H9 (cell line): ENCODE measurements at regions not wholly inside any gene's neighbourhood (a gene's known extent, or its start where the extent isn't known, plus 50 kb on each side); places are given as distances from the start of the nearest gene placed in this dataset.
A peak's percentile ranks its signal among the peaks of the same experiment; 100 is the strongest.

ENCODE experiments used
- DNase-seq: peaks from one replicate; pipeline ENCODE4 v3.0.0-alpha.2; 2017
- H2AFZ ChIP-seq: one replicate; pipeline ENCODE4 v1.6.1; 2013; ENCODE audit warnings: mild to moderate bottlenecking, low read length, control low read depth, moderate library complexity
- H2AK5ac ChIP-seq: 2 replicates; pipeline ENCODE4 v1.6.1; 2013; ENCODE audit warnings: low read length, control low read depth, mixed read lengths; ENCODE audit not compliant: insufficient read length
- H2BK120ac ChIP-seq: one replicate; pipeline ENCODE4 v1.6.1; 2013; ENCODE audit warnings: low read depth, mild to moderate bottlenecking, low read length, control low read depth, inconsistent platforms; ENCODE audit not compliant: poor library complexity, severe bottlenecking
- H2BK12ac ChIP-seq: 2 replicates; pipeline ENCODE4 v1.6.1; 2013; ENCODE audit warnings: low read length, control low read depth, mixed read lengths, low read depth; ENCODE audit not compliant: insufficient read length
- H2BK15ac ChIP-seq: 2 replicates; pipeline ENCODE4 v1.6.1; 2013; ENCODE audit warnings: low read depth, low read length, control low read depth
- H2BK20ac ChIP-seq: one replicate; pipeline ENCODE4 v1.6.1; 2013; ENCODE audit warnings: low read depth, mild to moderate bottlenecking, low read length, control low read depth, inconsistent platforms; ENCODE audit not compliant: poor library complexity, severe bottlenecking
- H2BK5ac ChIP-seq: 2 replicates; pipeline ENCODE4 v1.6.1; 2013; ENCODE audit warnings: low read length, control low read depth, mixed read lengths; ENCODE audit not compliant: insufficient read length
- H3K14ac ChIP-seq: 2 replicates; pipeline ENCODE4 v1.6.1; 2013; ENCODE audit warnings: low read length, control low read depth; ENCODE audit not compliant: insufficient read depth
- H3K18ac ChIP-seq: 2 replicates; pipeline ENCODE4 v1.6.1; 2013; ENCODE audit warnings: low read depth, mild to moderate bottlenecking, mixed read lengths, low read length, control low read depth; ENCODE audit not compliant: insufficient read length
- H3K23ac ChIP-seq: 2 replicates; pipeline ENCODE4 v1.6.1; 2013; ENCODE audit warnings: low read length, control low read depth, mixed read lengths, low read depth; ENCODE audit not compliant: insufficient read length
- H3K23me2 ChIP-seq: 2 replicates; pipeline ENCODE4 v1.6.1; 2013; ENCODE audit warnings: low read depth, mild to moderate bottlenecking, mixed read lengths, low read length, control low read depth; ENCODE audit not compliant: insufficient read length, poor library complexity, severe bottlenecking
- H3K27ac ChIP-seq: 2 replicates; pipeline ENCODE4 v1.5.1; 2013; ENCODE audit warnings: low read length, control low read depth, mixed read lengths, low read depth; ENCODE audit not compliant: insufficient read length
- H3K27me3 ChIP-seq: 2 replicates; pipeline ENCODE4 v1.6.1; 2013; ENCODE audit warnings: low read length, control low read depth, inconsistent platforms; ENCODE audit not compliant: insufficient read depth
- H3K4ac ChIP-seq: 2 replicates; pipeline ENCODE4 v1.6.1; 2013; ENCODE audit warnings: low read depth, mild to moderate bottlenecking, control low read depth, inconsistent platforms, low read length, moderate library complexity
- H3K4me1 ChIP-seq: 2 replicates; pipeline ENCODE4 v1.6.1; 2013; ENCODE audit warnings: low read length, control low read depth, inconsistent platforms; ENCODE audit not compliant: insufficient read depth
- H3K4me2 ChIP-seq: 2 replicates; pipeline ENCODE4 v1.6.1; 2013; ENCODE audit warnings: low read length, control low read depth, mixed read lengths; ENCODE audit not compliant: insufficient read length, insufficient read depth
- H3K56ac ChIP-seq: 2 replicates; pipeline ENCODE4 v1.6.1; 2013; ENCODE audit warnings: low read depth, mild to moderate bottlenecking, mixed read lengths, low read length, control low read depth; ENCODE audit not compliant: insufficient read length
- H3K79me1 ChIP-seq: 2 replicates; pipeline ENCODE4 v1.6.1; 2013; ENCODE audit warnings: low read depth, mild to moderate bottlenecking, moderate library complexity, low read length, control low read depth, inconsistent platforms; ENCODE audit not compliant: insufficient read depth, poor library complexity, severe bottlenecking
- H3K79me2 ChIP-seq: 2 replicates; pipeline ENCODE4 v1.6.1; 2013; ENCODE audit warnings: low read length, control low read depth, inconsistent platforms; ENCODE audit not compliant: insufficient read depth
- H3K9ac ChIP-seq: 2 replicates; pipeline ENCODE4 v1.6.1; 2013; ENCODE audit warnings: low read length, control low read depth, mixed read lengths; ENCODE audit not compliant: insufficient read length; ENCODE audit errors: extremely low read depth
- H3K9me3 ChIP-seq: one replicate; pipeline ENCODE4 v1.6.1; 2013; ENCODE audit warnings: low read depth, low read length, inconsistent platforms; ENCODE audit not compliant: control insufficient read depth
- H3T11ph ChIP-seq: one replicate; pipeline ENCODE4 v1.6.1; 2013; ENCODE audit warnings: mild to moderate bottlenecking, low read length, control low read depth, inconsistent platforms
- H4K20me1 ChIP-seq: one replicate; pipeline ENCODE4 v1.6.1; 2013; ENCODE audit not compliant: control insufficient read depth, insufficient read length, insufficient read depth
- H4K5ac ChIP-seq: 2 replicates; pipeline ENCODE4 v1.6.1; 2013; ENCODE audit warnings: low read depth, mild to moderate bottlenecking, mixed read lengths, low read length, control low read depth; ENCODE audit not compliant: insufficient read length
- H4K8ac ChIP-seq: replicated peaks from 2 replicates; pipeline ENCODE4 v1.6.1; 2013; ENCODE audit warnings: low read length, control low read depth, mixed read lengths, low read depth; ENCODE audit not compliant: insufficient read length
- H4K91ac ChIP-seq: 2 replicates; pipeline ENCODE4 v1.6.1; 2013; ENCODE audit warnings: low read depth, mild to moderate bottlenecking, moderate library complexity, mixed read lengths, low read length, control low read depth; ENCODE audit not compliant: insufficient read length
- H3K27ac Mint-ChIP-seq, 3 experiments: 2 replicates in 2 of 3; 3 replicates in 1 of 3; pipeline ENCODE4 v1.8.0; 2020 to 2021; ENCODE audit warnings: mixed read lengths in 3 of 3, mild to moderate bottlenecking in 1 of 3, moderate library complexity in 1 of 3
- H3K27me3 Mint-ChIP-seq: 2 replicates; pipeline ENCODE4 v1.8.0; 2021; ENCODE audit warnings: low read depth, mild to moderate bottlenecking, moderate library complexity, mixed read lengths
- H3K36me3 Mint-ChIP-seq, 3 experiments: 2 replicates in 2 of 3; 3 replicates in 1 of 3; pipeline ENCODE4 v1.8.0; 2020 to 2021; ENCODE audit warnings: low read depth in 3 of 3, mixed read lengths in 3 of 3; ENCODE audit not compliant: insufficient read depth in 1 of 3
- H3K4me1 Mint-ChIP-seq, 2 experiments: 2 replicates each; pipeline ENCODE4 v1.8.0; 2020; ENCODE audit warnings: mixed read lengths in 2 of 2
- H3K4me3 Mint-ChIP-seq, 2 experiments: 2 replicates in 1 of 2; 3 replicates in 1 of 2; pipeline ENCODE4 v1.8.0; 2020 to 2021; ENCODE audit warnings: mild to moderate bottlenecking in 2 of 2, mixed read lengths in 2 of 2, moderate library complexity in 1 of 2
- H3K9me3 Mint-ChIP-seq, 2 experiments: 2 replicates in 1 of 2; 3 replicates in 1 of 2; pipeline ENCODE4 v1.8.0; 2020; ENCODE audit warnings: mild to moderate bottlenecking in 2 of 2, mixed read lengths in 2 of 2, moderate library complexity in 1 of 2
- CTCF ChIP-seq: fragments of 200-600 bp; sonication (generic); conservative IDR thresholded peaks from 3 replicates; pipeline ENCODE4 v1.8.0; 2021; ENCODE audit warnings: antibody characterized with exemption, mild to moderate bottlenecking
- WGBS: extraction: QIAGEN DNeasy Blood & Tissue Kit; methylation state at CpG from one replicate; pipeline ENCODE4 v1.1.7; 2013; ENCODE audit warnings: missing lambda C conversion rate, low lambda C conversion rate, mixed read lengths; ENCODE audit not compliant: insufficient read length; ENCODE audit errors: extremely low coverage; 5-methylcytosine and 5-hydroxymethylcytosine counted together

- Histone ChIP-seq H2BK15ac (no peak overlapping the region), H2BK20ac (no peak overlapping the region), H3K4me2 (no peak overlapping the region), H4K20me1 (no peaks in the 10 kb centered on the region), H3K79me2 (no peaks in the 10 kb centered on the region), H3K14ac (no peak overlapping the region), H2BK120ac (no peak overlapping the region), H3K18ac (no peak overlapping the region), H3K79me1 (no peaks in the 10 kb centered on the region), H2AK5ac (no peak overlapping the region), H3K23me2 (no peaks in the 10 kb centered on the region), H2BK5ac (no peak overlapping the region), H3K9ac (no peak overlapping the region), H4K5ac (no peak overlapping the region), H4K8ac (no peak overlapping the region), H2AFZ (no peak overlapping the region), H3K27ac (no peak overlapping the region), H3K9me3 (no peaks in the 10 kb centered on the region), H3T11ph (no peak overlapping the region), H3K4ac (no peak overlapping the region), H2BK12ac (no peak overlapping the region), H3K4me1 (peaks cover 4% of the 10 kb centered on the region; the same call in 1 of the 2 replicates), H4K91ac (no peak overlapping the region), H3K23ac (no peak overlapping the region), H3K27me3 (no peaks in the 10 kb centered on the region), H3K56ac (no peak overlapping the region)
- no CpG with 5 or more reads among the region's 22 CpGs for WGBS
- peaks cover 0 to 1% of the 10 kb centered on the region in 2 experiments; a peak in 2 of 5 replicates for H3K9me3 Mint-ChIP-seq
- no peaks in the 10 kb centered on the region; a peak in 1 of 7 replicates for H3K36me3 Mint-ChIP-seq
- TF ChIP-seq CTCF: no peak
- no peaks in the 10 kb centered on the region; the same call in 1 of the 2 replicates for H3K27me3 Mint-ChIP-seq
- DNase-seq: peak; percentile 17
- no peak overlapping the region for H3K4me3 Mint-ChIP-seq
- peak overlapping the region in 1 of 3 experiments; percentile 52; a peak in 1 of 7 replicates for H3K27ac Mint-ChIP-seq
- H3K4me1 Mint-ChIP-seq: peaks cover 14 to 20% of the 10 kb centered on the region in 2 experiments
These were observed 1350.5 kb downstream of the BRD1 start for GRCh38 chr22:48477031-48477721.
